ENCODE measurements at regions not wholly inside any gene's neighbourhood (a gene's known extent, or its start where the extent isn't known, plus 50 kb on each side); places are given as distances from the start of the nearest gene placed in this dataset.

DNA sequence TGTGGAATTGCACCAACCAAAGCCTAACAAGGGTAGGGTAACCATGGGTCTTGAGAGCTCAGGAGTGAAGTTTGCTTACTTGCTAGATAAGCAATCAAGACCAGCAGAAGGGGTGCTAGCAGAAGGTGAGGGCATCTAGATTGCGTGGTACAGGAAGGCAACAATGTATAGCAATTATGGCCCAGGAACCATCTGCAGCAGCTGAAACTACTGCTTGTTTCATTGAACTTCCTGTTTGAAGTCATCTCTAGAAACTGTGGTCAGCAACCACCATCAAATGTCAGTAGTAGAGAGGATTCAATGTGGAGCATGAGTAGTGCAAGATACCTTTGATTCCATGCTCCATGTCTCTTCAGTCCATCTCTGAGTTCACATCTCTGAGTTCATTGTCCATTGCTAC, 462.1 kb upstream of the GRAMD2B start:
- Mint-ChIP-seq H3K9me3 (peaks cover 8% of the 10 kb centered on the region), H3K27me3 (no peaks in the 10 kb centered on the region), H3K4me1 (no peaks in the 10 kb centered on the region), H3K36me3 (ENCODE audit: low read depth) (no peaks in the 10 kb centered on the region), H3K4me3 (no peak overlapping the region), H3K27ac (no peak overlapping the region)
- peak; percentile 64 for ATAC-seq (replicated peaks)

- Mint-ChIP-seq H3K27ac (no peak overlapping the region), H3K36me3 (ENCODE audit: low read depth) (no peaks in the 10 kb centered on the region), H3K4me3 (no peak overlapping the region), H3K27me3 (no peaks in the 10 kb centered on the region), H3K9me3 (no peaks in the 10 kb centered on the region), H3K4me1 (no peaks in the 10 kb centered on the region)
- ATAC-seq (replicated peaks), result no peak
Measured at GRCh38 chr5:125965577-125965976, 457.6 kb upstream of the GRAMD2B start.

- no peak overlapping the region for H3K4me3 Mint-ChIP-seq
- H3K27ac Mint-ChIP-seq, result no peak overlapping the region
- no peaks in the 10 kb centered on the region for H3K9me3 Mint-ChIP-seq
- no peak for ATAC-seq (replicated peaks)
- H3K4me1 Mint-ChIP-seq, result no peaks in the 10 kb centered on the region
- no peaks in the 10 kb centered on the region for H3K36me3 Mint-ChIP-seq (ENCODE audit: low read depth)
- no peaks in the 10 kb centered on the region for H3K27me3 Mint-ChIP-seq
Measured at GRCh38 chr5:125967576-125967975, 455.6 kb upstream of the GRAMD2B start.

DNA sequence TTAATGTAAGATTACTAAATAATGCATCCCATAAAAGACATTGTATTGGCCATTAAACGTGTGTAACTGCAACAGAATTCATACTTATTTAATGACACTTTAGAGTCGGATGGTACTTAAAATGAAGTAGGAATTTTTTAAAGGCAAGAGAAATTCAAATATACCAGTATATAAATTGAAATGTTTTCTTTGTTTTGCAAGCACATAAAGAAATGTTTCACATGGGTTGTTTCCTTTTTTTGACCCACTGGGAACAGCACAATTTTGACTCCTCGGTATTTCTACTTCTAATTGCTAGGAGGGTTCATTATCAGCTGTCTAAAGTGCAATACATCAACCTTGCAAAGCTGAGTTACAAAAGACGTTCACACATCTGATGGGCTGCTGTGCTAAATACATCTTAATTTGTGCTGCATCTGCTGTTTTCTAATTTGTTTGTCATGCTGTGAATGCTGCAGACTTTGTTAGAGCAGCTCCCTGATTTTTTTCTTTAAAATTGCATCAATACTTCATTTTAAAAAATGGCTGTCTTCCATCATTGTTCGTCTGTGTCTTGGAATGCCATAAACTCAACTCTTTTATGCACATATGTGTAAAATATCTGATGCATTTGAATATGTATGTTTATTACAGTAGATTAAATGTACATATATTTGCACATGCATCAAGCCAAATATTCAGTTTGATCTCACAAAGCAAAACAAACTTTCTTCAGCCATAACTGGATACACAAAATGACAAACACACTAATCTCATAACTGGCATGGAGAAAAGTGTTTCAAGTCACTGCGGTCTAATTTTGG, 454.0 kb upstream of the GRAMD2B start:
- ATAC-seq (replicated peaks), result no peak
- Mint-ChIP-seq H3K27ac (no peak overlapping the region), H3K27me3 (no peaks in the 10 kb centered on the region), H3K9me3 (peaks cover 3% of the 10 kb centered on the region), H3K4me1 (no peaks in the 10 kb centered on the region), H3K36me3 (ENCODE audit: low read depth) (no peaks in the 10 kb centered on the region), H3K4me3 (no peak overlapping the region)

- ATAC-seq (replicated peaks), result no peak
- no peaks in the 10 kb centered on the region for H3K4me1 Mint-ChIP-seq
- no peaks in the 10 kb centered on the region for H3K36me3 Mint-ChIP-seq (ENCODE audit: low read depth)
- H3K27me3 Mint-ChIP-seq, result no peaks in the 10 kb centered on the region
- H3K4me3 Mint-ChIP-seq, result no peak overlapping the region
- no peak overlapping the region for H3K27ac Mint-ChIP-seq
- H3K9me3 Mint-ChIP-seq, result peaks cover 3% of the 10 kb centered on the region
Measured at GRCh38 chr5:125969814-125970171, 453.4 kb upstream of the GRAMD2B start.

GRCh38 chr5:125970631-125971307, 452.4 kb upstream of the GRAMD2B start:
- Mint-ChIP-seq H3K27ac (no peak overlapping the region), H3K4me3 (no peak overlapping the region), H3K27me3 (no peaks in the 10 kb centered on the region), H3K36me3 (ENCODE audit: low read depth) (no peaks in the 10 kb centered on the region), H3K4me1 (no peaks in the 10 kb centered on the region), H3K9me3 (peaks cover 3% of the 10 kb centered on the region)
- no peak for ATAC-seq (replicated peaks)

GRCh38 chr5:125972706-125973105, 450.5 kb upstream of the GRAMD2B start:
- Mint-ChIP-seq H3K36me3 (ENCODE audit: low read depth) (no peaks in the 10 kb centered on the region), H3K27me3 (no peaks in the 10 kb centered on the region), H3K4me3 (no peak overlapping the region), H3K4me1 (no peaks in the 10 kb centered on the region), H3K27ac (no peak overlapping the region), H3K9me3 (peaks cover 3% of the 10 kb centered on the region)
- ATAC-seq (replicated peaks), result no peak

DNA sequence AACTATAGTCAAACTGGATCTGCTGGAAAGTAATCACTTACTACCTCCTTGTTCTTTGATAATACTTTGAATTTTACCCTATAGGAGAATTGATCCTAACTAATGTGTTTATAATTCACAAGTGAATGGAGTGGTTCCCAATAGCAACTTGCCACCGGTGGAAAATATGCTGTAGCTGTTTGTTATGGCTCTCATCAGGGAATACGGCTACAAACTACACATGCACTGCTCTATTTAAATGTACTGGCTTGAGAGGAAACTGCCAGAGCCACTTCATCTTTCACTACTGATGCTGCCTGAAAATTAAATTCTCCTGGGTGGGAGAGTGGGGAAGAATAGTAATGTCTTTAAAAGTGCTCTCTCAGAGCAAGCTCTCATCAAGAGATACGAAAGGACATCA, 448.5 kb upstream of the GRAMD2B start:
- no peaks in the 10 kb centered on the region for H3K27me3 Mint-ChIP-seq
- no peaks in the 10 kb centered on the region for H3K4me1 Mint-ChIP-seq
- H3K4me3 Mint-ChIP-seq, result no peak overlapping the region
- no peaks in the 10 kb centered on the region for H3K36me3 Mint-ChIP-seq (ENCODE audit: low read depth)
- H3K27ac Mint-ChIP-seq, result no peak overlapping the region
- no peak for ATAC-seq (replicated peaks)
- peaks cover 3% of the 10 kb centered on the region for H3K9me3 Mint-ChIP-seq

DNA sequence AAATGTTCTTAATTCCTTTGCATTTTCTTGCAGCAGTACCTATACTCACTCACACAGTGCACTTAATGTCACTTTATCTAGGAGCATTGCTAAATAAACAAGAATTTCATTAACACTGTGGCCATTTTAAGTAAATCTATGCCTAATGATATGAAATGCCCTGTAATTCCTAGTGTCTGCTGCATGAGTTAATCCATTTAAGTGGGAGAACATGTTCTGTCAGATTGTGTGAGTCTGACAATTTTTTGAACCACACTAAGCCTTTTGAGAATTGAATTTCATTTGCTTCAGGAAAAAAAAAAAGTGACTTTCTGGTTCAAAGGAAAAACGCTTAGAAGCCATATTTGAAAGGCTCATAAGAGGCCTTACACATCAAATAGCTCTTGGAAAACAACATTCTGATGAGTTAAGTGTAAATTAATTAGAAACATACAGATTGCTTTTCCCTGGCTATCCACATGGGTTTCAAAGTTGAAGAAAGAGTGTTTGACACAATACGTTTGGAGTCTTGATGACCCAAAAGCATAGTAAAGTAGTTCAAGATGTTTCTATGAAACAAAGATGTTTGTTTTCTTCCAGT, 446.7 kb upstream of the GRAMD2B start:
- H3K27me3 Mint-ChIP-seq, result no peaks in the 10 kb centered on the region
- no peak overlapping the region for H3K27ac Mint-ChIP-seq
- ATAC-seq (replicated peaks), result no peak
- no peaks in the 10 kb centered on the region for H3K36me3 Mint-ChIP-seq (ENCODE audit: low read depth)
- H3K4me3 Mint-ChIP-seq, result no peak overlapping the region
- H3K4me1 Mint-ChIP-seq, result no peaks in the 10 kb centered on the region
- peaks cover 3% of the 10 kb centered on the region for H3K9me3 Mint-ChIP-seq

- no peak for ATAC-seq (replicated peaks)
- H3K36me3 Mint-ChIP-seq (ENCODE audit: low read depth), result no peaks in the 10 kb centered on the region
- H3K27ac Mint-ChIP-seq, result no peak overlapping the region
- no peaks in the 10 kb centered on the region for H3K27me3 Mint-ChIP-seq
- H3K9me3 Mint-ChIP-seq, result no peaks in the 10 kb centered on the region
- H3K4me1 Mint-ChIP-seq, result no peaks in the 10 kb centered on the region
- H3K4me3 Mint-ChIP-seq, result no peak overlapping the region
Measured at GRCh38 chr5:125978015-125978414, 445.2 kb upstream of the GRAMD2B start.

DNA sequence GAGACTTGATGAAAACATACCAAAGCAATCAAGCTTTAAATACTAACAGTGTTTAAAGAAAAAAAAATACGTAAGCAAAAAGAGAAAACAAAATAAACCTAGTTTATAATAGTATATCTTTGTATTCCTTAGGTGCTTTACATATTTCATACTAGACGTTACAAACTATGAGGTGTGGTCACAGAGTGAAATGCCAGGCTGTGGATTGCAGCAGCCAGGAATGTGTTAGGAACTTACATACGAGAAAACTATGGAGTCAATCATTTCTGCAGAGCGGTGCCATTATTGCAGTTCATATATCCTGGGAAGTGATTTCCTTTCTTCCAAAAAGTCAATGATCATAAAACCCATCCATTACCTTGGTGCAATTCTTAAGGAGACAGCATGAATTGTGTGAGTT, 443.6 kb upstream of the GRAMD2B start:
- ATAC-seq (replicated peaks), result no peak
- H3K36me3 Mint-ChIP-seq (ENCODE audit: low read depth), result no peaks in the 10 kb centered on the region
- no peaks in the 10 kb centered on the region for H3K9me3 Mint-ChIP-seq
- no peak overlapping the region for H3K4me3 Mint-ChIP-seq
- H3K27me3 Mint-ChIP-seq, result no peaks in the 10 kb centered on the region
- no peak overlapping the region for H3K27ac Mint-ChIP-seq
- H3K4me1 Mint-ChIP-seq, result no peaks in the 10 kb centered on the region

GRCh38 chr5:125981016-125981415, 442.2 kb upstream of the GRAMD2B start:
- H3K4me1 Mint-ChIP-seq, result no peaks in the 10 kb centered on the region
- H3K36me3 Mint-ChIP-seq (ENCODE audit: low read depth), result no peaks in the 10 kb centered on the region
- H3K9me3 Mint-ChIP-seq, result no peaks in the 10 kb centered on the region
- no peaks in the 10 kb centered on the region for H3K27me3 Mint-ChIP-seq
- H3K27ac Mint-ChIP-seq, result no peak overlapping the region
- ATAC-seq (replicated peaks), result no peak
- H3K4me3 Mint-ChIP-seq, result no peak overlapping the region

DNA sequence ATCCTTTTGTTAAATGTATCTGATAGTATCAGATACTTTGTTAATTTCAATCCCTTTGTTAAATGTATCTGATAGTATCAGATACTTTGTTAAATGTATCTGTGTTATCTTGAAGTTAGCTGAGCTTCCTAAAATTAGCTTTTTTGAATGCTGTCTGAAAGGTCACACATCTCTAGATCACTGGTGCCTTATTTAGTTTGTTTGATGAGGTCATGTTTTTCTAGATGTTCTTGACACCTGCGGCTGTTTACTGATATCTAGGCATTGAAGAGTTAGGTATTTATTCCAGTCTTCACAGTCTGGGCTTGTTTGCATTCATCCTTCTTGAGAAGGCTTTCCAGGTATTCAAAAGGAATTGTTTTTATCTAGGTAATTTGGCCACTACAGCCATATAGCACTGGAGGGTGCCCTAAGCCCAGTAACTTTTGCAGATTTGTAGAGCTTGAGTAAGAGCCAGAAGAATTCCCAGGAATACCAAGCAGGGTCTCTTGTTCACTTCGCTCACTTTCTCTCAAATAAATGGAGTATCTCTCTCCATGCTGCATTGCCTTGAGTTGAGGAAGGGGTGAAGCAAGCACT, 435.4 kb upstream of the GRAMD2B start:
- Mint-ChIP-seq H3K36me3 (ENCODE audit: low read depth) (no peaks in the 10 kb centered on the region), H3K4me1 (no peaks in the 10 kb centered on the region), H3K9me3 (no peaks in the 10 kb centered on the region), H3K27me3 (no peaks in the 10 kb centered on the region), H3K4me3 (no peak overlapping the region), H3K27ac (no peak overlapping the region)
- no peak for ATAC-seq (replicated peaks)

DNA sequence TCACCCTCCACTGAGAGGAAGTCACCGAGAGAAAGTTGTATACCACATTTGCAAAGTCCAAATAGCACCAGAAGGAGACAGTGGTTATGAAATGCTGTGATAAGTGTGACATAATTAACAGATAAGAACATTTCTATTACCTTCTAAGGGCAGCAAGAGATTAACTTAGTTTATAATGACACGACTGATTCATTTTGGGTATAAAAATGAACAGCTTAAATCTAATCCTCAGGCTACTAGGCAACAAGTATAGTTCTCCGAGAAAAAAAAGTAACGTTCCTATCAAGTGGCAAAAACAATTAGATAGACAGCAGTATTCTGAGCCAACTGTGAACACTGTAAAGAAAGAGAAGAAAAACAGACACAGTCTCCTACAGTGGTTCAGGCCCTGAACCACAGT, 431.2 kb upstream of the GRAMD2B start:
- ATAC-seq (replicated peaks), result no peak
- no peaks in the 10 kb centered on the region for H3K4me1 Mint-ChIP-seq
- H3K4me3 Mint-ChIP-seq, result no peak overlapping the region
- no peaks in the 10 kb centered on the region for H3K9me3 Mint-ChIP-seq
- H3K27me3 Mint-ChIP-seq, result no peaks in the 10 kb centered on the region
- H3K27ac Mint-ChIP-seq, result no peak overlapping the region
- no peaks in the 10 kb centered on the region for H3K36me3 Mint-ChIP-seq (ENCODE audit: low read depth)

Data from activated T-helper 17 cell treated with anti-CD3 and anti-CD28 coated beads, Interleukin-2, amount 50 U/mL, for 72 hours (primary cell).